HEK293T (cell line): ENCODE measurements at regions not wholly inside any gene's neighbourhood (a gene's known extent, or its start where the extent isn't known, plus 50 kb on each side); places are given as distances from the start of the nearest gene placed in this dataset.

Experiments
- ARNT ChIP-seq: fragments of 450-650 bp; IDR thresholded peaks from 2 replicates; pipeline ENCODE4 v1.6.1; 2017; ENCODE audit warnings: mild to moderate bottlenecking
- BHLHE40 ChIP-seq: fragments of 450-650 bp; IDR thresholded peaks from 2 replicates; pipeline ENCODE4 v1.6.1; 2016; ENCODE audit warnings: mild to moderate bottlenecking, moderate library complexity, borderline replicate concordance
- ELF4 ChIP-seq: fragments of 450-650 bp; IDR thresholded peaks from 2 replicates; pipeline ENCODE4 v1.6.1; 2017; ENCODE audit warnings: antibody characterized with exemption
- FOXK2 ChIP-seq: fragments of 450-650 bp; IDR thresholded peaks from 2 replicates; pipeline ENCODE4 v1.6.1; 2016; ENCODE audit warnings: mild to moderate bottlenecking
- FOXM1 ChIP-seq: fragments of 450-650 bp; IDR thresholded peaks from 2 replicates; pipeline ENCODE4 v1.6.1; 2017; ENCODE audit warnings: mild to moderate bottlenecking, borderline replicate concordance
- PKNOX1 ChIP-seq: fragments of 450-650 bp; IDR thresholded peaks from 2 replicates; pipeline ENCODE4 v1.6.1; 2016

- no peak for TF ChIP-seq ARNT
- no peak for TF ChIP-seq FOXM1
- TF ChIP-seq PKNOX1 = no peak
- no peak for TF ChIP-seq BHLHE40
- TF ChIP-seq ELF4 = no peak
- TF ChIP-seq FOXK2 = no peak
Observed at GRCh38 chr16:63488955-63489354, 1452.7 kb upstream of the CDH8 start.
